GM23338 (cell line): ENCODE measurements at regions not wholly inside any gene's neighbourhood (a gene's known extent, or its start where the extent isn't known, plus 50 kb on each side); places are given as distances from the start of the nearest gene placed in this dataset.
A peak's percentile ranks its signal among the peaks of the same experiment; 100 is the strongest.

Source experiments
- ATAC-seq: fragments of 200-7000 bp; cut with Tn5 transposase; 3 replicates; pipeline ENCODE4 v1.9.1; 2020
- DNase-seq: peaks from one replicate; pipeline ENCODE4 v3.0.0-alpha.2; 2015; ENCODE audit warnings: low spot score
- H2AFZ ChIP-seq: fragments of 200-600 bp; sonication (generic); 2 replicates; pipeline ENCODE4 v1.8.0; 2016; ENCODE audit warnings: antibody characterized with exemption, mild to moderate bottlenecking, moderate library complexity
- H3F3A ChIP-seq: fragments of 200-600 bp; sonication (generic); replicated peaks from 2 replicates; pipeline ENCODE4 v1.8.0; 2017; ENCODE audit warnings: antibody characterized with exemption, mixed run types, low read depth
- H3K27ac ChIP-seq: fragments of 200-600 bp; sonication (generic); 2 replicates; pipeline ENCODE4 v1.6.1; 2016; ENCODE audit warnings: low read depth
- H3K27me3 ChIP-seq: fragments of 200-600 bp; sonication (generic); 2 replicates; pipeline ENCODE4 v1.8.0; 2016; ENCODE audit warnings: mild to moderate bottlenecking, mixed run types, moderate library complexity; ENCODE audit not compliant: insufficient read depth
- H3K36me3 ChIP-seq: fragments of 200-600 bp; sonication (generic); 2 replicates; pipeline ENCODE4 v1.8.0; 2016; ENCODE audit warnings: mild to moderate bottlenecking; ENCODE audit not compliant: insufficient read depth
- H3K4me1 ChIP-seq: fragments of 200-600 bp; sonication (generic); 2 replicates; pipeline ENCODE4 v1.8.0; 2016; ENCODE audit warnings: mild to moderate bottlenecking, moderate library complexity; ENCODE audit not compliant: insufficient read depth
- H3K4me2 ChIP-seq: fragments of 200-600 bp; sonication (generic); 2 replicates; pipeline ENCODE4 v1.7.1; 2017; ENCODE audit warnings: mixed run types
- H3K4me3 ChIP-seq: fragments of 200-600 bp; sonication (generic); 2 replicates; pipeline ENCODE4 v1.6.1; 2016; ENCODE audit warnings: mixed run types
- H3K79me2 ChIP-seq: fragments of 200-600 bp; sonication (generic); replicated peaks from 2 replicates; pipeline ENCODE4 v1.8.0; 2017; ENCODE audit warnings: mild to moderate bottlenecking; ENCODE audit not compliant: insufficient read depth
- H3K9me2 ChIP-seq: fragments of 200-600 bp; sonication (generic); 2 replicates; pipeline ENCODE4 v1.8.0; 2017; ENCODE audit not compliant: insufficient read depth
- H4K20me1 ChIP-seq: fragments of 200-600 bp; sonication (generic); replicated peaks from 2 replicates; pipeline ENCODE4 v1.8.0; 2017; ENCODE audit warnings: mild to moderate bottlenecking; ENCODE audit not compliant: insufficient read depth
- H3K27ac Mint-ChIP-seq: 2 replicates; pipeline ENCODE4 v1.8.0; 2020; ENCODE audit warnings: inconsistent platforms, mild to moderate bottlenecking, moderate library complexity, mixed read lengths
- H3K27me3 Mint-ChIP-seq: 3 replicates; pipeline ENCODE4 v1.8.0; 2022; ENCODE audit warnings: low read depth, mild to moderate bottlenecking, moderate library complexity, mixed read lengths, inconsistent platforms; ENCODE audit not compliant: insufficient read depth, poor library complexity
- H3K36me3 Mint-ChIP-seq: 3 replicates; pipeline ENCODE4 v1.8.0; 2021; ENCODE audit warnings: low read depth, mild to moderate bottlenecking, inconsistent platforms, moderate library complexity, mixed read lengths
- H3K4me1 Mint-ChIP-seq: 3 replicates; pipeline ENCODE4 v1.8.0; 2020; ENCODE audit warnings: mild to moderate bottlenecking, inconsistent platforms, mixed read lengths
- H3K4me3 Mint-ChIP-seq: 3 replicates; pipeline ENCODE4 v1.8.0; 2021; ENCODE audit warnings: moderate library complexity, mild to moderate bottlenecking, inconsistent platforms, mixed read lengths
- H3K9me3 Mint-ChIP-seq: 3 replicates; pipeline ENCODE4 v1.8.0; 2020; ENCODE audit warnings: moderate library complexity, mild to moderate bottlenecking, inconsistent platforms, mixed read lengths
- CREB1 ChIP-seq: fragments of 250-450 bp; sonication (Bioruptor Pico); IDR thresholded peaks from 2 replicates; pipeline ENCODE4 v1.5.0; 2020; ENCODE audit warnings: low read depth, mild to moderate bottlenecking, moderate library complexity
- EZH2phosphoT487 ChIP-seq: fragments of 200-600 bp; sonication (generic); IDR thresholded peaks from one replicate; pipeline ENCODE4 v1.8.1; 2018; ENCODE audit warnings: antibody characterized with exemption; ENCODE audit not compliant: unreplicated experiment
- JUNB ChIP-seq: IDR thresholded peaks from one replicate; pipeline ENCODE4 v1.6.1; 2016; ENCODE audit warnings: antibody characterized with exemption; ENCODE audit not compliant: unreplicated experiment
- NANOG ChIP-seq: IDR thresholded peaks from 2 replicates; pipeline ENCODE4 v1.6.1; 2016; ENCODE audit warnings: antibody characterized with exemption, borderline replicate concordance
- TF ChIP-seq, protein P1 (sequence below), 2 experiments: fragments of 200-600 bp in 1 of 2; sonication (generic) in 1 of 2; conservative IDR thresholded peaks; 2 replicates each; pipeline versions ENCODE4 v1.5.1 to v1.6.1; 2016 to 2017; ENCODE audit warnings: antibody characterized with exemption in 2 of 2, low read depth in 2 of 2, mild to moderate bottlenecking in 2 of 2, moderate library complexity in 1 of 2
- TF ChIP-seq, protein P2 (sequence below): fragments of 250-450 bp; sonication (Bioruptor Pico); IDR thresholded peaks from 2 replicates; pipeline ENCODE4 v1.5.0; 2020; ENCODE audit warnings: mild to moderate bottlenecking, moderate library complexity
- TF ChIP-seq, protein P3 (sequence below): IDR thresholded peaks from one replicate; pipeline ENCODE4 v1.6.1; 2018; ENCODE audit warnings: antibody characterized with exemption; ENCODE audit not compliant: unreplicated experiment

- TF ChIP-seq, protein P1, sequence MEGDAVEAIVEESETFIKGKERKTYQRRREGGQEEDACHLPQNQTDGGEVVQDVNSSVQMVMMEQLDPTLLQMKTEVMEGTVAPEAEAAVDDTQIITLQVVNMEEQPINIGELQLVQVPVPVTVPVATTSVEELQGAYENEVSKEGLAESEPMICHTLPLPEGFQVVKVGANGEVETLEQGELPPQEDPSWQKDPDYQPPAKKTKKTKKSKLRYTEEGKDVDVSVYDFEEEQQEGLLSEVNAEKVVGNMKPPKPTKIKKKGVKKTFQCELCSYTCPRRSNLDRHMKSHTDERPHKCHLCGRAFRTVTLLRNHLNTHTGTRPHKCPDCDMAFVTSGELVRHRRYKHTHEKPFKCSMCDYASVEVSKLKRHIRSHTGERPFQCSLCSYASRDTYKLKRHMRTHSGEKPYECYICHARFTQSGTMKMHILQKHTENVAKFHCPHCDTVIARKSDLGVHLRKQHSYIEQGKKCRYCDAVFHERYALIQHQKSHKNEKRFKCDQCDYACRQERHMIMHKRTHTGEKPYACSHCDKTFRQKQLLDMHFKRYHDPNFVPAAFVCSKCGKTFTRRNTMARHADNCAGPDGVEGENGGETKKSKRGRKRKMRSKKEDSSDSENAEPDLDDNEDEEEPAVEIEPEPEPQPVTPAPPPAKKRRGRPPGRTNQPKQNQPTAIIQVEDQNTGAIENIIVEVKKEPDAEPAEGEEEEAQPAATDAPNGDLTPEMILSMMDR (conservative IDR thresholded peaks at IDR 0.05; ENCODE audit: low read depth in 2 of 2), result no peak
- TF ChIP-seq JUNB, result no peak
Measured at GRCh38 chr11:95283146-95283545, 52.1 kb upstream of the SESN3 start (continued).

DNA sequence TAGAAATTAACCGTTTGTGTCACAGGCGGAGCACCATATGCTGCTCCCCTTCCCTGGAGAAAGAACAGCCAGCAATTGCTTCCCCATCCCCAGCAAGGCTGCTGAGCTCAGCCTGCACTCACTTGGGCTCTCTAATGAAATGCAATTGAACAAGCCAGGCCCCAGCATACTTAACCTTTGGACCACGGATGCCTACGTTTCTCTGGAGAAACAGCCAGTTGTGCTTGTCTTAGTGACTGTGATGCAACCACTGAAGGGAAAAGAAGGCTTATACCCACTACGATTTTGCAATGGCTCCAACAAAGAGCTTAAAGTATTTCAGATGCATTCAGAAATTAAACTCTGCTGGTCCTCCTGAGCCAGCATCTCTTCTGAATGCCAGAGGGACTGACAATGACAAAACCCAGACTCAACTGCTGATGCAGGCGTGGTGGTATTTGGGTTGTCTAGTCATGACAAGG lies 51.3 kb upstream of the SESN3 start:
- peak overlapping the region; percentile 44 for H3K4me2 ChIP-seq
- TF ChIP-seq, protein P1 (conservative IDR thresholded peaks at IDR 0.05; ENCODE audit: low read depth in 2 of 2), result no peak
- TF ChIP-seq, protein P2, sequence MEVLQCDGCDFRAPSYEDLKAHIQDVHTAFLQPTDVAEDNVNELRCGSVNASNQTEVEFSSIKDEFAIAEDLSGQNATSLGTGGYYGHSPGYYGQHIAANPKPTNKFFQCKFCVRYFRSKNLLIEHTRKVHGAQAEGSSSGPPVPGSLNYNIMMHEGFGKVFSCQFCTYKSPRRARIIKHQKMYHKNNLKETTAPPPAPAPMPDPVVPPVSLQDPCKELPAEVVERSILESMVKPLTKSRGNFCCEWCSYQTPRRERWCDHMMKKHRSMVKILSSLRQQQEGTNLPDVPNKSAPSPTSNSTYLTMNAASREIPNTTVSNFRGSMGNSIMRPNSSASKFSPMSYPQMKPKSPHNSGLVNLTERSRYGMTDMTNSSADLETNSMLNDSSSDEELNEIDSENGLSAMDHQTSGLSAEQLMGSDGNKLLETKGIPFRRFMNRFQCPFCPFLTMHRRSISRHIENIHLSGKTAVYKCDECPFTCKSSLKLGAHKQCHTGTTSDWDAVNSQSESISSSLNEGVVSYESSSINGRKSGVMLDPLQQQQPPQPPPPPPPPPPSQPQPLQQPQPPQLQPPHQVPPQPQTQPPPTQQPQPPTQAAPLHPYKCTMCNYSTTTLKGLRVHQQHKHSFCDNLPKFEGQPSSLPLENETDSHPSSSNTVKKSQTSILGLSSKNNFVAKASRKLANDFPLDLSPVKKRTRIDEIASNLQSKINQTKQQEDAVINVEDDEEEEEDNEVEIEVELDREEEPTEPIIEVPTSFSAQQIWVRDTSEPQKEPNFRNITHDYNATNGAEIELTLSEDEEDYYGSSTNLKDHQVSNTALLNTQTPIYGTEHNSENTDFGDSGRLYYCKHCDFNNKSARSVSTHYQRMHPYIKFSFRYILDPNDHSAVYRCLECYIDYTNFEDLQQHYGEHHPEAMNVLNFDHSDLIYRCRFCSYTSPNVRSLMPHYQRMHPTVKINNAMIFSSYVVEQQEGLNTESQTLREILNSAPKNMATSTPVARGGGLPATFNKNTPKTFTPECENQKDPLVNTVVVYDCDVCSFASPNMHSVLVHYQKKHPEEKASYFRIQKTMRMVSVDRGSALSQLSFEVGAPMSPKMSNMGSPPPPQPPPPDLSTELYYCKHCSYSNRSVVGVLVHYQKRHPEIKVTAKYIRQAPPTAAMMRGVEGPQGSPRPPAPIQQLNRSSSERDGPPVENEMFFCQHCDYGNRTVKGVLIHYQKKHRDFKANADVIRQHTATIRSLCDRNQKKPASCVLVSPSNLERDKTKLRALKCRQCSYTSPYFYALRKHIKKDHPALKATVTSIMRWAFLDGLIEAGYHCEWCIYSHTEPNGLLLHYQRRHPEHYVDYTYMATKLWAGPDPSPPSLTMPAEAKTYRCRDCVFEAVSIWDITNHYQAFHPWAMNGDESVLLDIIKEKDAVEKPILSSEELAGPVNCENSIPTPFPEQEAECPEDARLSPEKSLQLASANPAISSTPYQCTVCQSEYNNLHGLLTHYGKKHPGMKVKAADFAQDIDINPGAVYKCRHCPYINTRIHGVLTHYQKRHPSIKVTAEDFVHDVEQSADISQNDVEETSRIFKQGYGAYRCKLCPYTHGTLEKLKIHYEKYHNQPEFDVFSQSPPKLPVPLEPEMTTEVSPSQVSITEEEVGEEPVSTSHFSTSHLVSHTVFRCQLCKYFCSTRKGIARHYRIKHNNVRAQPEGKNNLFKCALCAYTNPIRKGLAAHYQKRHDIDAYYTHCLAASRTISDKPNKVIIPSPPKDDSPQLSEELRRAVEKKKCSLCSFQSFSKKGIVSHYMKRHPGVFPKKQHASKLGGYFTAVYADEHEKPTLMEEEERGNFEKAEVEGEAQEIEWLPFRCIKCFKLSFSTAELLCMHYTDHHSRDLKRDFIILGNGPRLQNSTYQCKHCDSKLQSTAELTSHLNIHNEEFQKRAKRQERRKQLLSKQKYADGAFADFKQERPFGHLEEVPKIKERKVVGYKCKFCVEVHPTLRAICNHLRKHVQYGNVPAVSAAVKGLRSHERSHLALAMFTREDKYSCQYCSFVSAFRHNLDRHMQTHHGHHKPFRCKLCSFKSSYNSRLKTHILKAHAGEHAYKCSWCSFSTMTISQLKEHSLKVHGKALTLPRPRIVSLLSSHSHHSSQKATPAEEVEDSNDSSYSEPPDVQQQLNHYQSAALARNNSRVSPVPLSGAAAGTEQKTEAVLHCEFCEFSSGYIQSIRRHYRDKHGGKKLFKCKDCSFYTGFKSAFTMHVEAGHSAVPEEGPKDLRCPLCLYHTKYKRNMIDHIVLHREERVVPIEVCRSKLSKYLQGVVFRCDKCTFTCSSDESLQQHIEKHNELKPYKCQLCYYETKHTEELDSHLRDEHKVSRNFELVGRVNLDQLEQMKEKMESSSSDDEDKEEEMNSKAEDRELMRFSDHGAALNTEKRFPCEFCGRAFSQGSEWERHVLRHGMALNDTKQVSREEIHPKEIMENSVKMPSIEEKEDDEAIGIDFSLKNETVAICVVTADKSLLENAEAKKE, result no peak
- TF ChIP-seq CREB1 (CRISPR knock-in tag) (no peak), EZH2phosphoT487 (no peak), NANOG (no peak)
- TF ChIP-seq, protein P3, sequence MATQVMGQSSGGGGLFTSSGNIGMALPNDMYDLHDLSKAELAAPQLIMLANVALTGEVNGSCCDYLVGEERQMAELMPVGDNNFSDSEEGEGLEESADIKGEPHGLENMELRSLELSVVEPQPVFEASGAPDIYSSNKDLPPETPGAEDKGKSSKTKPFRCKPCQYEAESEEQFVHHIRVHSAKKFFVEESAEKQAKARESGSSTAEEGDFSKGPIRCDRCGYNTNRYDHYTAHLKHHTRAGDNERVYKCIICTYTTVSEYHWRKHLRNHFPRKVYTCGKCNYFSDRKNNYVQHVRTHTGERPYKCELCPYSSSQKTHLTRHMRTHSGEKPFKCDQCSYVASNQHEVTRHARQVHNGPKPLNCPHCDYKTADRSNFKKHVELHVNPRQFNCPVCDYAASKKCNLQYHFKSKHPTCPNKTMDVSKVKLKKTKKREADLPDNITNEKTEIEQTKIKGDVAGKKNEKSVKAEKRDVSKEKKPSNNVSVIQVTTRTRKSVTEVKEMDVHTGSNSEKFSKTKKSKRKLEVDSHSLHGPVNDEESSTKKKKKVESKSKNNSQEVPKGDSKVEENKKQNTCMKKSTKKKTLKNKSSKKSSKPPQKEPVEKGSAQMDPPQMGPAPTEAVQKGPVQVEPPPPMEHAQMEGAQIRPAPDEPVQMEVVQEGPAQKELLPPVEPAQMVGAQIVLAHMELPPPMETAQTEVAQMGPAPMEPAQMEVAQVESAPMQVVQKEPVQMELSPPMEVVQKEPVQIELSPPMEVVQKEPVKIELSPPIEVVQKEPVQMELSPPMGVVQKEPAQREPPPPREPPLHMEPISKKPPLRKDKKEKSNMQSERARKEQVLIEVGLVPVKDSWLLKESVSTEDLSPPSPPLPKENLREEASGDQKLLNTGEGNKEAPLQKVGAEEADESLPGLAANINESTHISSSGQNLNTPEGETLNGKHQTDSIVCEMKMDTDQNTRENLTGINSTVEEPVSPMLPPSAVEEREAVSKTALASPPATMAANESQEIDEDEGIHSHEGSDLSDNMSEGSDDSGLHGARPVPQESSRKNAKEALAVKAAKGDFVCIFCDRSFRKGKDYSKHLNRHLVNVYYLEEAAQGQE, result no peak
- H2AFZ ChIP-seq, result peak overlapping the region; percentile 3
- Mint-ChIP-seq H3K27ac (no peak overlapping the region; the same call in 1 of the 2 replicates), H3K27me3 (peaks cover 4% of the 10 kb centered on the region), H3K36me3 (no peaks in the 10 kb centered on the region), H3K4me3 (no peak overlapping the region), H3K9me3 (no peaks in the 10 kb centered on the region), H3K4me1 (peaks cover 31% of the 10 kb centered on the region)
- H3K4me1 ChIP-seq, result peaks cover 42% of the 10 kb centered on the region
- no peaks in the 10 kb centered on the region for H3K36me3 ChIP-seq
- peaks cover 6% of the 10 kb centered on the region for H3K9me2 ChIP-seq
- H3F3A ChIP-seq, result 0 out of 2 replicates have a peak, but pooled peaks cover 4% of the 10 kb centered on the region
- ATAC-seq, result peak; percentile 75
- no peaks in the 10 kb centered on the region for H4K20me1 ChIP-seq
- H3K79me2 ChIP-seq, result no peaks in the 10 kb centered on the region
- H3K4me3 ChIP-seq, result no peak overlapping the region
- peak; percentile 48 for DNase-seq
- H3K27me3 ChIP-seq, result no peaks in the 10 kb centered on the region
- H3K27ac ChIP-seq, result 0 out of 2 replicates have a peak overlapping the region, but pooled peaks have one; percentile 64
